ENCODE measurements at regions not wholly inside any gene's neighbourhood (a gene's known extent, or its start where the extent isn't known, plus 50 kb on each side); places are given as distances from the start of the nearest gene placed in this dataset.

DNA sequence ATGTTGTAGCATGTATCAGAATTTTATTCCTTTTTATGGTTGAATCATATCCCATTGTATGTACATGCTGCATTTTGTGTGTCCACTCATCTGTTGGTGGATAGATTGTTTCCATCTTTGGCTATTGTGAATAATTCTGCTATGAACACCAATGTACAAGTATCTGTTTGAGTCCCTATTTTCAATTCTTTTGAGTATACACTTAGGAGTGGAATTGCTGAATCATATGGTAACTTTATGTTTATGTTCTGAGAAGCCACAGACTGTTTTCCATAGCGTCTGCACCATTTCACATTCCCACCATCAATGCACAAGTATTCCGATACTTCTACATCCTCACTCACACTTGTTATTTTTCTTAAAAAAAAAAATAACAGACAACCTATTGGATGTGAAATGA lies 91.5 kb downstream of the ARF6 start:
- Histone ChIP-seq H4K8ac (ENCODE audit: extremely low read depth, insufficient read depth, low read length) (no peak overlapping the region), H3K14ac (ENCODE audit: insufficient read length) (no peak overlapping the region), H3K79me1 (ENCODE audit: low read depth, low read length) (no peaks in the 10 kb centered on the region), H3K4me3 (ENCODE audit: extremely low read depth in 1 of 4, insufficient read depth in 2 of 4, low read depth in 3 of 4, low read length in 4 of 4) (no peak overlapping the region), H3K4me2 (ENCODE audit: insufficient read depth in 1 of 2, low read depth in 2 of 2, low read length in 2 of 2) (no peak overlapping the region), H4K5ac (ENCODE audit: insufficient read length, low read depth, low read length) (no peak overlapping the region), H4K20me1 (replicated peaks in 1 of 2; ENCODE audit: control insufficient read depth in 1 of 2, insufficient read depth in 2 of 2, low read length in 2 of 2) (no peaks in the 10 kb centered on the region), H2BK5ac (ENCODE audit: low read depth, low read length) (no peak overlapping the region), H3K23me2 (ENCODE audit: low read depth, low read length) (no peaks in the 10 kb centered on the region; the same call in 1 of the 2 replicates), H3K27me3 (replicated peaks in 1 of 4; ENCODE audit: control insufficient read depth in 3 of 4, extremely low read depth in 1 of 4, insufficient read depth in 3 of 4, low read length in 3 of 4) (no peaks in the 10 kb centered on the region), H2BK15ac (ENCODE audit: low read length) (no peak overlapping the region), H3K9me3 (ENCODE audit: insufficient read depth in 2 of 2, low read depth in 1 of 2, low read length in 1 of 2) (no peaks in the 10 kb centered on the region), H3K79me2 (ENCODE audit: control insufficient read depth in 1 of 2, insufficient read depth in 2 of 2, low read length in 2 of 2) (no peaks in the 10 kb centered on the region), H3K56ac (replicated peaks; ENCODE audit: insufficient read length, low read depth, low read length) (no peak overlapping the region), H2BK120ac (replicated peaks; ENCODE audit: low read depth, low read length) (no peak overlapping the region), H2AFZ (ENCODE audit: low read length) (no peak overlapping the region), H2AK5ac (ENCODE audit: low read depth, low read length) (no peak overlapping the region), H3K36me3 (ENCODE audit: control insufficient read depth in 2 of 4, insufficient read depth in 4 of 4, low read length in 3 of 4) (no peaks in the 10 kb centered on the region), H3K4ac (replicated peaks; ENCODE audit: insufficient read length, low read depth, low read length) (no peak overlapping the region), H3K4me1 (replicated peaks in 1 of 4; ENCODE audit: control insufficient read depth in 3 of 4, insufficient read depth in 4 of 4, low read length in 3 of 4) (peaks cover 0 to 6% (median 1%) of the 10 kb centered on the region in 4 experiments; a peak in 3 of 7 replicates), H3K18ac (ENCODE audit: extremely low read depth, low read length) (no peak overlapping the region), H3K9ac (replicated peaks in 1 of 4; ENCODE audit: extremely low read depth in 1 of 4, low read depth in 3 of 4, low read length in 3 of 4) (no peak overlapping the region), H3K23ac (ENCODE audit: insufficient read length) (no peak overlapping the region), H3K27ac (ENCODE audit: low read depth, low read length) (no peak overlapping the region), H4K91ac (replicated peaks; ENCODE audit: insufficient read length, low read length) (no peak overlapping the region), H2BK20ac (ENCODE audit: low read length) (no peak overlapping the region), H2BK12ac (ENCODE audit: low read depth, low read length) (no peak overlapping the region)
- CTCF ChIA-PET (ENCODE audit: partially characterized antibody) = interaction anchor here (0.6 to 0.7 kb wide), 2 partner anchors 126 to 177 kb away, joined by 4 read pairs; no protein-coding TSS in a partner anchor
- 96% methylated on average over 2 of the region's 2 CpGs; no CpG with 5 or more reads in 1 of the 2 experiments for WGBS, 2 experiments (ENCODE audit: extremely low coverage in 1 of 2, insufficient coverage in 1 of 2, insufficient read length in 1 of 2, insufficient replicate concordance in 2 of 2, low coverage in 1 of 2, low lambda C conversion rate in 2 of 2, missing lambda C conversion rate in 1 of 2)
- no peak for DNase-seq (ENCODE audit: low read depth in 1 of 2, low spot score in 2 of 2)
- no peak for FAIRE-seq
- POLR2A ChIA-PET (ENCODE audit: partially characterized antibody) = no interaction called here
- TF ChIP-seq MAFK (IDR thresholded peaks at IDR 0.05; ENCODE audit: low read depth, low read length) (no peak), RAD21 (IDR thresholded peaks at IDR 0.05 in 1 of 2, conservative IDR thresholded peaks at IDR 0.05 in 1 of 2; ENCODE audit: low read depth in 2 of 2, low read length in 2 of 2) (no peak)
- TF ChIP-seq, protein P1, sequence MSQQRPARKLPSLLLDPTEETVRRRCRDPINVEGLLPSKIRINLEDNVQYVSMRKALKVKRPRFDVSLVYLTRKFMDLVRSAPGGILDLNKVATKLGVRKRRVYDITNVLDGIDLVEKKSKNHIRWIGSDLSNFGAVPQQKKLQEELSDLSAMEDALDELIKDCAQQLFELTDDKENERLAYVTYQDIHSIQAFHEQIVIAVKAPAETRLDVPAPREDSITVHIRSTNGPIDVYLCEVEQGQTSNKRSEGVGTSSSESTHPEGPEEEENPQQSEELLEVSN (IDR thresholded peaks at IDR 0.05) = no peak

Data from H1 (cell line).